MM.1S (cell line): ENCODE measurements at regions not wholly inside any gene's neighbourhood (a gene's known extent, or its start where the extent isn't known, plus 50 kb on each side); places are given as distances from the start of the nearest gene placed in this dataset.

Experiments
- EZH2 ChIP-seq: fragments of 300-600 bp; sonication (generic); optimal IDR thresholded peaks from 2 replicates; pipeline ENCODE3; 2017; ENCODE audit warnings: low read depth, mild to moderate bottlenecking, antibody characterized with exemption, low read length, mixed read lengths
- TF ChIP-seq, protein P1 (sequence below): fragments of 300-600 bp; sonication (generic); IDR thresholded peaks from 2 replicates; pipeline ENCODE4 v1.5.1; 2016; ENCODE audit warnings: antibody characterized with exemption, low read length, mixed read lengths

DNA sequence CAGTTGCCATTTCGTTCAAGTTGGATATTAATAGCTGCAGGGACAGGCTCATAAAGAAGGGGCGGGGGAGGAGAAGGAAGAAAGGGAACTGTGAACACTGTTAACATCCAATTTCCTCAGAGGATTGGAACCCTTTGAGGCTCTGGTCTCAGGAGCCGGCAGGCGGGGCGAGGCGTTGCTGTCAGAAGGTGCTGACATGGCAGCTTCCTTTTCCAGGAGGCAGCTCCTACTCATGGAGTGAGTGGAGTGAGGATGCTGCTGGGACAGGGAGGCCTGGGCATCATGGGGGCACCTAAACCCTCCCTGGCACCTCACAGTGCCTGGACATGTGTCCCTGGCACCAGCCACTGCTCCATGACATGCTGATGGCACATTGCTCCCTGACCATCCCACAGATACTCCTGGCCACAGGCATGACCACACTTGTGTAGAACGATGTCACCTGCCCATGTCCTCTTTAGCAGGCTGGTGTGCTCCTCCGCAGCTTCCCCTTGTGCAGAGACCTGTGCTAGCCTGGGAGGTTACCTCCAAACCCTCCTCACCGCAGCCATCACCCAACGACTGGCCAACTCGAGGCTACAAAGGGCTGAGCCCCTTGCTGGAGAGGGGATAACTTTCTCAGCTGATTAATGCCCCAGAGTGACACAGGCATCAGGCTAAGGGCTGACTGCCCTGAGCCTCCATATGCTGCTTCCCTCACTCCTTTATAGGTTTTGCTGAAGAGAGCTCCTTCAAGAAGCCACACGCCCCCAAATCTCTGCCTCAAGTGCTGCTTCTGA lies 79.6 kb upstream of the NECTIN1 start:
- TF ChIP-seq, protein P1, sequence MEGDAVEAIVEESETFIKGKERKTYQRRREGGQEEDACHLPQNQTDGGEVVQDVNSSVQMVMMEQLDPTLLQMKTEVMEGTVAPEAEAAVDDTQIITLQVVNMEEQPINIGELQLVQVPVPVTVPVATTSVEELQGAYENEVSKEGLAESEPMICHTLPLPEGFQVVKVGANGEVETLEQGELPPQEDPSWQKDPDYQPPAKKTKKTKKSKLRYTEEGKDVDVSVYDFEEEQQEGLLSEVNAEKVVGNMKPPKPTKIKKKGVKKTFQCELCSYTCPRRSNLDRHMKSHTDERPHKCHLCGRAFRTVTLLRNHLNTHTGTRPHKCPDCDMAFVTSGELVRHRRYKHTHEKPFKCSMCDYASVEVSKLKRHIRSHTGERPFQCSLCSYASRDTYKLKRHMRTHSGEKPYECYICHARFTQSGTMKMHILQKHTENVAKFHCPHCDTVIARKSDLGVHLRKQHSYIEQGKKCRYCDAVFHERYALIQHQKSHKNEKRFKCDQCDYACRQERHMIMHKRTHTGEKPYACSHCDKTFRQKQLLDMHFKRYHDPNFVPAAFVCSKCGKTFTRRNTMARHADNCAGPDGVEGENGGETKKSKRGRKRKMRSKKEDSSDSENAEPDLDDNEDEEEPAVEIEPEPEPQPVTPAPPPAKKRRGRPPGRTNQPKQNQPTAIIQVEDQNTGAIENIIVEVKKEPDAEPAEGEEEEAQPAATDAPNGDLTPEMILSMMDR, result no peak
- TF ChIP-seq EZH2, result no peak
